ENCODE measurements at regions not wholly inside any gene's neighbourhood (a gene's known extent, or its start where the extent isn't known, plus 50 kb on each side); places are given as distances from the start of the nearest gene placed in this dataset.

DNA sequence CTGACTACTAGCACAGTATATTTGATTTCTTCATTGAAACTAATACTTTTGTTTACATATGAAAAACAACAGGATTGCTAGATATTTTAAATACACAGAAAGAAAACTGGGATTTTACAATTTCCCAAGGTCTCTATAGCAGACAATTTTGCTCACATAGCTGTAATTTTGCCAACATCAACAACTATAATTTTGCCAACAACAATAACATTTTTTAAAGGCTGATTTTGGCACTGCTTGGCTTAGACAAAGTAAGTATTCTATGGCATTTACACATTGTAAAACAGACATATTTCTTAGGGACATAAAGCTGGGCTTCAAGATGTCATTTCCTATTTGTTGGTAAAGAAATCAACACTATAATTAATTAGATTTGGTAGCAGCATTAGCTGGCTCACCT lies 922.1 kb downstream of the RAB28 start:
- TF ChIP-seq, protein P1, sequence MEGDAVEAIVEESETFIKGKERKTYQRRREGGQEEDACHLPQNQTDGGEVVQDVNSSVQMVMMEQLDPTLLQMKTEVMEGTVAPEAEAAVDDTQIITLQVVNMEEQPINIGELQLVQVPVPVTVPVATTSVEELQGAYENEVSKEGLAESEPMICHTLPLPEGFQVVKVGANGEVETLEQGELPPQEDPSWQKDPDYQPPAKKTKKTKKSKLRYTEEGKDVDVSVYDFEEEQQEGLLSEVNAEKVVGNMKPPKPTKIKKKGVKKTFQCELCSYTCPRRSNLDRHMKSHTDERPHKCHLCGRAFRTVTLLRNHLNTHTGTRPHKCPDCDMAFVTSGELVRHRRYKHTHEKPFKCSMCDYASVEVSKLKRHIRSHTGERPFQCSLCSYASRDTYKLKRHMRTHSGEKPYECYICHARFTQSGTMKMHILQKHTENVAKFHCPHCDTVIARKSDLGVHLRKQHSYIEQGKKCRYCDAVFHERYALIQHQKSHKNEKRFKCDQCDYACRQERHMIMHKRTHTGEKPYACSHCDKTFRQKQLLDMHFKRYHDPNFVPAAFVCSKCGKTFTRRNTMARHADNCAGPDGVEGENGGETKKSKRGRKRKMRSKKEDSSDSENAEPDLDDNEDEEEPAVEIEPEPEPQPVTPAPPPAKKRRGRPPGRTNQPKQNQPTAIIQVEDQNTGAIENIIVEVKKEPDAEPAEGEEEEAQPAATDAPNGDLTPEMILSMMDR (IDR thresholded peaks at IDR 0.05) = no peak
- no peak for TF ChIP-seq ZFX (IDR thresholded peaks at IDR 0.05; ENCODE audit: borderline replicate concordance)
- H3K27ac ChIP-seq = no peak overlapping the region

GRCh38 chr4:12555011-12555410 lies 929.1 kb downstream of the RAB28 start:
- TF ChIP-seq, protein P1 (IDR thresholded peaks at IDR 0.05) = no peak
- no peak for TF ChIP-seq ZFX (IDR thresholded peaks at IDR 0.05; ENCODE audit: borderline replicate concordance)
- no peak overlapping the region for H3K27ac ChIP-seq

- TF ChIP-seq ZFX (IDR thresholded peaks at IDR 0.05; ENCODE audit: borderline replicate concordance) = no peak
- TF ChIP-seq, protein P1 (IDR thresholded peaks at IDR 0.05) = no peak
- H3K27ac ChIP-seq = no peak overlapping the region
These were observed 935.5 kb downstream of the RAB28 start for GRCh38 chr4:12548678-12549077.

DNA sequence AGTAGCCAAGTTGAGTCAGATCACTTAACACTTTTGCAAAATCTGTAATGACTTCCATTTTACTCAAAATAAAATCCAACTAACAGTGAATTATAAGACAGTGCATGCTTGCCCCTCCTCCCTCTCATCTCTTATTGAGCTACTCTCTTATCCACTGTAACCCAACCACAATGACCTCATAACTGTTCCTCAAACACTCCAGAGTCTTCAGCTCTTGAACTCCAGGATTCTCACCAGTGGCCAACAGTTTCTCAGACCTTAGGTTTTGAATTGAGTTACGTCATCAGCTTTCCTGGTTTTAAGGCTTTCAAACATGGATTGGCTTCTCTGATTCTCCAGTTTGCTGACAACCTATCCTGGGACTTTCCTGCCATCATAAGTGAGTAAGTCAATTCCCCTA lies 938.3 kb downstream of the RAB28 start:
- H3K27ac ChIP-seq = no peak overlapping the region
- TF ChIP-seq, protein P1 (IDR thresholded peaks at IDR 0.05) = no peak
- TF ChIP-seq ZFX (IDR thresholded peaks at IDR 0.05; ENCODE audit: borderline replicate concordance) = no peak

DNA sequence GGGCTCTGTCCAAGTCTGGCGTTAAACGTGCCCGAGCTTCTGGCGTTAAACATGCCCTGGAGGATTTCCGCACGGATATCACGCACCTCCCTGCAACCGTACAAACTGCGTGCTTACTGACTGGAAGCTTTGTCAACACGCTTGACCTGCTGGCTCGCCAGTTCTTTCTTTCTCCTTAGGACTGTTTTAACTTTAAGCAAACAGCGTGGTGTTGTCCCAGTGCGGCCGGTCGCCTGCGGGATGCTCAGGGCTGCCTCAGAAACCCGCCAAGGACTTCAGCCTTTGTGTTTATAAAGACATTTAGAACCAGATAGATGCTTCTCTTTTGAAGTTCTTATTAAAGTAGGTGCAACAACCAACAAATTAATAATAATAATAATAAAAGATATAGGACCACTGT lies 946.0 kb downstream of the RAB28 start:
- no peak for TF ChIP-seq ZFX (IDR thresholded peaks at IDR 0.05; ENCODE audit: borderline replicate concordance)
- TF ChIP-seq, protein P1 (IDR thresholded peaks at IDR 0.05) = no peak
- no peak overlapping the region for H3K27ac ChIP-seq

DNA sequence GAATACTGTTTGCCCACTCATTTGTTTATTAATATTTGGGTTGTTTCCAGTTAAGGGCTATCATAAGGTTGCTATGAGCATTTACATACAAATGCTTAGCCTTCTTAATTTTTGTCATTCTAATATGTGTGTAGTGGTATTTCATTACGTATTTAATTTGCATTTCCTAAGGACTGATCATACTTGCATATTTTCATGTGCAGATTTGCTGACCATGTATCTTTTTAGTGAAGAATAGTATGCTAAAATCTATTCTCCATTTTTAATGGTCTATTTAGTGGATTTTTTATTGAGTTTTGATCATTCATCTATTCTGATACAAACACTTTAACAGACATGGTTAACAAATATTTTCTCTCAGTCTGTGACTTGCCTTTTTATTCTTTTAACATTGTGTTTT lies 949.5 kb downstream of the RAB28 start:
- TF ChIP-seq ZFX (IDR thresholded peaks at IDR 0.05; ENCODE audit: borderline replicate concordance) = no peak
- TF ChIP-seq, protein P1 (IDR thresholded peaks at IDR 0.05) = no peak
- H3K27ac ChIP-seq = no peak overlapping the region

DNA sequence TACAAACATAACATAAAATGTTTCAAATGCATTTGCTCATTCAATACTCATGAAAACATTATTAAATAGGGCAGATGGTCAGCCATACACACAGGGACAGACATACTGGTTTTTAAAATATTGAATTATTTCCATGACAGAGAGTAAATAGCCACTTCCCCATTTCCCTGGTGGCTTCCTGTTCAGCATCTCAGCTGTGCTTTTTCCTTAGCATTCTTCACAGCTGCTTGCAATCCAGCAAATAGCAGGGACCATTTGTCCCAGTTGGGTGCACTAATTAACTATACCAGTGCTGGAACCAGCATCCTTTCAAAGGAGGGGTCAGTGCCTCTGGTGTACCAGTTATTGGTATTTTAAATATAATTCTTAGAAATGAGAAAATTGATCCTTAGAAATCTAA lies 964.7 kb downstream of the RAB28 start:
- no peak overlapping the region for H3K27ac ChIP-seq
- no peak for TF ChIP-seq ZFX (IDR thresholded peaks at IDR 0.05; ENCODE audit: borderline replicate concordance)
- TF ChIP-seq, protein P1 (IDR thresholded peaks at IDR 0.05) = no peak
